OCI-LY7 (cell line): ENCODE measurements at regions not wholly inside any gene's neighbourhood (a gene's known extent, or its start where the extent isn't known, plus 50 kb on each side); places are given as distances from the start of the nearest gene placed in this dataset.
"Not testable (repeated sequence)": the region's sequence is repeated elsewhere in the genome, so short reads cannot be mapped to it uniquely, and the experiment has no call there.

Source experiments
- BruUV-seq: library from RNA; stranded (reverse); fragments of 400-500 nt; replicated peaks from 2 replicates; lab custom pipeline; 2021; lab: Mats Ljungman, UMichigan
- CTCF ChIA-PET: fragments of 300-600 bp; sonication (Branson Sonifier 250); formaldehyde crosslinking; loops from one replicate; lab custom pipeline; 2022; ENCODE audit warnings: antibody characterized with exemption; ENCODE audit not compliant: unreplicated experiment; lab: Charles Lee
- POLR2A ChIA-PET: fragments of 300-600 bp; sonication (Branson Sonifier 250); formaldehyde crosslinking; loops from one replicate; lab custom pipeline; 2022; ENCODE audit warnings: antibody characterized with exemption; lab: Charles Lee
- DNase-seq: peaks from one replicate; pipeline ENCODE4 v3.0.0-alpha.2; 2015; ENCODE audit warnings: low spot score
- H2AFZ ChIP-seq: fragments of 200-600 bp; sonication (generic), shearing (Covaris generic); 2 replicates; pipeline ENCODE4 v1.6.1; 2014; ENCODE audit warnings: mild to moderate bottlenecking, antibody characterized with exemption, low read length, moderate library complexity
- H3K27ac ChIP-seq: fragments of 200-600 bp; sonication (generic); 2 replicates; pipeline ENCODE4 v1.5.1; 2014; ENCODE audit warnings: mixed run types, low read depth, mild to moderate bottlenecking, moderate library complexity, low read length, inconsistent platforms; ENCODE audit not compliant: poor library complexity, severe bottlenecking
- H3K36me3 ChIP-seq: fragments of 200-600 bp; sonication (generic); 2 replicates; pipeline ENCODE4 v1.6.1; 2014; ENCODE audit warnings: mild to moderate bottlenecking, antibody characterized with exemption, low read length, moderate library complexity, mixed read lengths; ENCODE audit not compliant: insufficient read depth
- H3K4me1 ChIP-seq: fragments of 200-600 bp; sonication (generic); 2 replicates; pipeline ENCODE4 v1.5.1; 2014; ENCODE audit warnings: mild to moderate bottlenecking, low read length; ENCODE audit not compliant: insufficient read depth, poor library complexity, severe bottlenecking
- H3K4me2 ChIP-seq: fragments of 200-600 bp; sonication (generic); 2 replicates; pipeline ENCODE4 v1.6.1; 2014; ENCODE audit warnings: mild to moderate bottlenecking, low read length
- H3K4me3 ChIP-seq: fragments of 200-600 bp; sonication (generic); 2 replicates; pipeline ENCODE4 v1.5.1; 2014; ENCODE audit warnings: mild to moderate bottlenecking, low read depth, low read length; ENCODE audit not compliant: poor library complexity, severe bottlenecking
- H3K79me2 ChIP-seq: fragments of 200-600 bp; sonication (generic); 2 replicates; pipeline ENCODE4 v1.6.1; 2016; ENCODE audit warnings: low read depth, mild to moderate bottlenecking, low read length, moderate library complexity, mixed read lengths; ENCODE audit not compliant: insufficient read depth
- H3K9me2 ChIP-seq: fragments of 200-600 bp; sonication (generic); 2 replicates; pipeline ENCODE4 v1.6.1; 2016; ENCODE audit warnings: mild to moderate bottlenecking, low read length, mixed read lengths; ENCODE audit not compliant: insufficient read depth
- H3K9me3 ChIP-seq: fragments of 200-600 bp; sonication (generic); 2 replicates; pipeline ENCODE4 v1.6.1; 2014; ENCODE audit warnings: mild to moderate bottlenecking, mixed run types, low read length, mixed read lengths
- H4K20me1 ChIP-seq: fragments of 200-600 bp; sonication (generic); 2 replicates; pipeline ENCODE4 v1.6.1; 2014; ENCODE audit warnings: mild to moderate bottlenecking, antibody characterized with exemption, low read length, moderate library complexity, mixed read lengths; ENCODE audit not compliant: insufficient read depth
- intact Hi-C: fragments of 100-400 bp; cut with micrococcal nuclease; formaldehyde crosslinking; loops from one replicate; pipeline ENCODE4 v1.10.0; 2022; ENCODE audit not compliant: unreplicated experiment

DNA sequence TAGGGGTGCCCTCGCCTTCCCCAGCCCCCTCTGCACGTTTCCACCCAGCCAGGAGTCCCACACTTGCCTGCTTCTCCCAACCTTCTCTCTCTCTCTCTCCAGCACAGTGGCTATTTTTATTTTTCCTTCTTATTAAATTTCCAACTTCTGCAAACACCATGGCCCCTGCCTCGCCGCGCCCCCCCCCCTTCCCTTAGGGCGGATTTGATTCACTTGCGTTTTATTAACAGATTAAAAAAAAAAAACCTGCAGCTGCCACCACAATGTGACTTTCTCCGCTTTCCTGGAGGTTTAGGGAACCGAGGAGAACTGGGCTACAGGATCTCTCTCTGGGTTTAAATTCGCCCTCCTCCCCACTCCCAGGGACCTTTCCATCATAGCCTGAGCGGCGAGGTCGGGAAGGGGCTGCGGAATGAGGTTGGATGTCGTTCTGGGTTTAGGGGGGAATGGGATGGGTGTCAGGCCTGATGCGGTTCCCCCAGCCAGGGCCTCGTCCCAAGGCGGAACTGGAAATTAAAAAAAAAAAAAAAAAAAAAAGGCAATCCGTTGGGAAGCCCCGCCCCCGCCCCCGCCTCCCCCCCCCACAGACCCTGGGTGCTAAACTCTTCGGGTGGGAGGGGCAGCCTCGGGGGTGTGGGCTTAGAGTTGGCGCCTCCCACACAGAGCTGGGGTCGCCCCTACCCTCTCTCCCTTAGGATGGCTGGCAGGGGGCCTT, 87.3 kb upstream of the ADGRL1 start:
- H3K79me2 ChIP-seq, H4K20me1 ChIP-seq, H3K9me2 ChIP-seq, CTCF ChIA-PET, H2AFZ ChIP-seq, BruUV-seq, H3K9me3 ChIP-seq, intact Hi-C loops, H3K36me3 ChIP-seq: not testable (repeated sequence)
- peak; percentile 46 for DNase-seq
- peaks cover 14% of the 10 kb centered on the region for H3K4me1 ChIP-seq
- POLR2A ChIA-PET: interaction anchor here (0.7 kb wide), 2 partner anchors 66 to 111 kb away, joined by 3 read pairs; no protein-coding TSS in a partner anchor
- peak overlapping the region; percentile 33 for H3K27ac ChIP-seq
- H3K4me2 ChIP-seq: peak overlapping the region; percentile 73
- H3K4me3 ChIP-seq: peak overlapping the region; percentile 62

DNA sequence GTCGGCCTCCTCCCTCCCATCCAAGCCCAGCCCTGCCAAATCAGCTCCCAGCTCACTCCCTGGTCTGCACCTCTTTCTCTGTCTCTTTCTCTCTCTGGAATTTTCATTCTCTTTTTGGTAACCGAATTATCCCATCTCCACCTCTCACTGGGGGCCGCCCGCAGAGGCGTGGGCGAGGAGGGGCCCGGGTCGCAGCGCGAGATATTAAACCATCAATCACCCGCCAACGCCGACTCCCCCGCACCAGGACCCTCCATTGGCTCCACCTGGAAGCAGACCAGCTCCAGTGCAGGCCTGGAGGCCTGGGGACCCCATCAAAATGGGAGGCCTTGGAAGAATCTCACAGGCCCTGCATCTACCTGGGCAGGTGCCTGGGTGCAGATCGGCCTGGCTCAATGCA, 83.8 kb upstream of the ADGRL1 start:
- BruUV-seq, H3K4me3 ChIP-seq, H3K9me3 ChIP-seq, DNase-seq, CTCF ChIA-PET, H3K79me2 ChIP-seq, H4K20me1 ChIP-seq, H3K9me2 ChIP-seq, H3K4me2 ChIP-seq, H2AFZ ChIP-seq, H3K36me3 ChIP-seq, intact Hi-C loops, H3K27ac ChIP-seq, H3K4me1 ChIP-seq, POLR2A ChIA-PET: not testable (repeated sequence)

DNA sequence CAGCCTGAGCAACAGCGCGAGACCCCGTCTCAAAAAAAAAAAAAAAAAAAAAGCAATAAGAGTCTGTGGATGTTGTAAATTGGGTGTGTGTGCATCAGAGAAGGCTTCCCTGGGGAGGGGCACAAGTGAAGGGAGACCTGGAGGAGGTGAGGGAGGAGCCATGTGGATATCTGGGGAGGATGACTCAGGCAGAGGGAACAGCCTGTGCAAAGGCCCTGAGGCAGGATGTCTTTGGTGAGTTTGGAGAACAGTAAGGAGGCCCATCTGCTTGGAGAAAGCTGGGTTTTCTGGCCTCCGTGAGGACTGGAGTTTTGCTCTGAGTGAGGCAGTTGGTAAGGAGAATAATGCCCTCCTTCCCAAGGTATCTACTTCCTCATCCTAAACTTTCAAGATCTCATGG, 81.9 kb upstream of the ADGRL1 start:
- H3K27ac ChIP-seq, H2AFZ ChIP-seq, H3K36me3 ChIP-seq, intact Hi-C loops, H3K4me3 ChIP-seq, POLR2A ChIA-PET, CTCF ChIA-PET, H3K4me1 ChIP-seq, H3K4me2 ChIP-seq, BruUV-seq, H3K9me3 ChIP-seq, H3K9me2 ChIP-seq, H4K20me1 ChIP-seq, DNase-seq, H3K79me2 ChIP-seq: not testable (repeated sequence)

DNA sequence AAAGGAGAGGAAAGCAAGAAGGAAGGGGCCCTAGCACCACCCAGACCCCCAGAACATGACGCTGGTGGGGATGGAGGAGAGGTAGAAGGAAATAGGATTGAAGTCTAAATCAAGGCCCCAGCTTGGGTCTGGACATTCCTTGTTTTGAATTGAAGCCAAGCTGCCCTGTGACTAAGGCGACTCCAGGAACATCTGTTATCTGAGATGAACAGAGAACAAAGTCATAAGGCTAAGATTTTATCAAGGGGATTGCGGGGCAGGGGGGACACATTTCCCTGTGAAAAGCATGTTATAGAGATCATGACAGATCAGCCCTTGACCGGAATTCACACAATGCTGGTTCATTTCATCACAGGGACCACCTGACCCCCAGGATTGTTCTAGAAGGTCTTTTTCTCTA, 80.6 kb upstream of the ADGRL1 start:
- H3K36me3 ChIP-seq, H3K4me1 ChIP-seq, H3K79me2 ChIP-seq, H2AFZ ChIP-seq, H3K4me3 ChIP-seq, H3K27ac ChIP-seq, CTCF ChIA-PET, POLR2A ChIA-PET, H3K9me3 ChIP-seq, intact Hi-C loops, BruUV-seq, H3K4me2 ChIP-seq, H4K20me1 ChIP-seq, DNase-seq, H3K9me2 ChIP-seq: not testable (repeated sequence)

DNA sequence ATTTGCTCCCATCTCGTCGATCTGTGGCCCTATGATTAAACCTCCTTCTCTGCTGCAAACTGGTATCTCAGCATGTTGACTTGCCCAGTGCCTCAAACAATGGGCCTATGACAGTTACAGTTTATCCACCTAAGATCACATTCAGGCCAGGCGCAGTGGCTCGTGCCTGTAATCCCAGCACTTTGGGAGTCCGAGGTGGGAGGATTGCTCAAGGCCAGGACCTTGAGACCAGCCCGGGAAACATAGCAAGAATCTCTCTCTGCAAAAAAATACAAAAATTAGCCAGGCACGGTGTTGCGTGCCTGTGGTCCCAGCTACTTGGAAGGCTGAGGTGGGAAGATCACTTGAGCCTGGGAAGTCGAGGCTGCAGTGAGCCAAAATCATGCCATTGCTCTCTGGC, 79.8 kb upstream of the ADGRL1 start:
- DNase-seq, H3K9me2 ChIP-seq, H3K27ac ChIP-seq, POLR2A ChIA-PET, H3K36me3 ChIP-seq, H3K9me3 ChIP-seq, H3K4me1 ChIP-seq, BruUV-seq, H3K4me3 ChIP-seq, intact Hi-C loops, CTCF ChIA-PET, H2AFZ ChIP-seq, H3K4me2 ChIP-seq, H4K20me1 ChIP-seq, H3K79me2 ChIP-seq: not testable (repeated sequence)

DNA sequence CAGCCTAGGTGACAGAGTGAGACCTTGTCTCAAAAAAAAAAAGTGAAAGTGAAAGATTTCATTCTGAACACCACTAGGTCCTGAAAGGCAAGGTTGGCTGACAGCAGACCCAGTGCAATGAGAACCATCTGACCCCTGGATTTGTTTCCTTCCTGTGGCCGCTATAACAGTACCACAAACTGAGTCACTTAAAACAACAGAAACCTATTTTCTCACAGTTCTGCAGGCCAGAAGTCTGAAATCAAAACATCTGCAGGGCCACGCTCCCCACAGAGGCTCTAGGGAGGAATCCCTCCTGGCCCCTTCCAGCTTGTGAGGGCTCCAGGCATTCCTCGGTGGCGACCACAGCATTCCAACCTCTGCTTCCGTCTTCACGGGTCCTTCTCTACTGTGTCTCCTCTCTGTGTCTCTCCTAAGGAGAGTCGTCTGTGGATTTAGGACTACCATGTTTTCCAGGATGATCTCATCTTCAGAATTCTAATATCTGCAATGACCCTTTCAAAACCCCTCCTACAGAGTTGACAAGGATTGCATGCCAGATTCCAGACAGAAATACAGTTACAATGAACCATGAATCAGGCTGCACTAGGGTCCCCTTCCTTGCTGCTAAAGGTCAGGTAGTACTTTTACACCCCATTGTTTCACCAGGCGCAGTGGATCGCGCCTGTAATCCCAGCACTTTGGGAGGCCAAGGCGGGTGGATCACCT, 78.0 kb upstream of the ADGRL1 start:
- H3K4me1 ChIP-seq, H3K79me2 ChIP-seq, H3K27ac ChIP-seq, H3K4me2 ChIP-seq, DNase-seq, CTCF ChIA-PET, H3K4me3 ChIP-seq, POLR2A ChIA-PET, H3K36me3 ChIP-seq, H3K9me2 ChIP-seq, H3K9me3 ChIP-seq, BruUV-seq, H4K20me1 ChIP-seq, intact Hi-C loops: not testable (repeated sequence)
- peak overlapping the region; percentile 36; the same call in 1 of the 2 replicates for H2AFZ ChIP-seq
